GM23338 (cell line): ENCODE measurements at regions not wholly inside any gene's neighbourhood (a gene's known extent, or its start where the extent isn't known, plus 50 kb on each side); places are given as distances from the start of the nearest gene placed in this dataset.

Source experiments
- ATAC-seq: fragments of 200-7000 bp; cut with Tn5 transposase; 3 replicates; pipeline ENCODE4 v1.9.1; 2020
- DNase-seq: peaks from one replicate; pipeline ENCODE4 v3.0.0-alpha.2; 2015; ENCODE audit warnings: low spot score
- H2AFZ ChIP-seq: fragments of 200-600 bp; sonication (generic); 2 replicates; pipeline ENCODE4 v1.8.0; 2016; ENCODE audit warnings: antibody characterized with exemption, mild to moderate bottlenecking, moderate library complexity
- H3F3A ChIP-seq: fragments of 200-600 bp; sonication (generic); replicated peaks from 2 replicates; pipeline ENCODE4 v1.8.0; 2017; ENCODE audit warnings: antibody characterized with exemption, mixed run types, low read depth
- H3K27ac ChIP-seq: fragments of 200-600 bp; sonication (generic); 2 replicates; pipeline ENCODE4 v1.6.1; 2016; ENCODE audit warnings: low read depth
- H3K27me3 ChIP-seq: fragments of 200-600 bp; sonication (generic); 2 replicates; pipeline ENCODE4 v1.8.0; 2016; ENCODE audit warnings: mild to moderate bottlenecking, mixed run types, moderate library complexity; ENCODE audit not compliant: insufficient read depth
- H3K36me3 ChIP-seq: fragments of 200-600 bp; sonication (generic); 2 replicates; pipeline ENCODE4 v1.8.0; 2016; ENCODE audit warnings: mild to moderate bottlenecking; ENCODE audit not compliant: insufficient read depth
- H3K4me1 ChIP-seq: fragments of 200-600 bp; sonication (generic); 2 replicates; pipeline ENCODE4 v1.8.0; 2016; ENCODE audit warnings: mild to moderate bottlenecking, moderate library complexity; ENCODE audit not compliant: insufficient read depth
- H3K4me2 ChIP-seq: fragments of 200-600 bp; sonication (generic); 2 replicates; pipeline ENCODE4 v1.7.1; 2017; ENCODE audit warnings: mixed run types
- H3K4me3 ChIP-seq: fragments of 200-600 bp; sonication (generic); 2 replicates; pipeline ENCODE4 v1.6.1; 2016; ENCODE audit warnings: mixed run types
- H3K79me2 ChIP-seq: fragments of 200-600 bp; sonication (generic); replicated peaks from 2 replicates; pipeline ENCODE4 v1.8.0; 2017; ENCODE audit warnings: mild to moderate bottlenecking; ENCODE audit not compliant: insufficient read depth
- H3K9me2 ChIP-seq: fragments of 200-600 bp; sonication (generic); 2 replicates; pipeline ENCODE4 v1.8.0; 2017; ENCODE audit not compliant: insufficient read depth
- H4K20me1 ChIP-seq: fragments of 200-600 bp; sonication (generic); replicated peaks from 2 replicates; pipeline ENCODE4 v1.8.0; 2017; ENCODE audit warnings: mild to moderate bottlenecking; ENCODE audit not compliant: insufficient read depth
- H3K27ac Mint-ChIP-seq: 2 replicates; pipeline ENCODE4 v1.8.0; 2020; ENCODE audit warnings: inconsistent platforms, mild to moderate bottlenecking, moderate library complexity, mixed read lengths
- H3K27me3 Mint-ChIP-seq: 3 replicates; pipeline ENCODE4 v1.8.0; 2022; ENCODE audit warnings: low read depth, mild to moderate bottlenecking, moderate library complexity, mixed read lengths, inconsistent platforms; ENCODE audit not compliant: insufficient read depth, poor library complexity
- H3K36me3 Mint-ChIP-seq: 3 replicates; pipeline ENCODE4 v1.8.0; 2021; ENCODE audit warnings: low read depth, mild to moderate bottlenecking, inconsistent platforms, moderate library complexity, mixed read lengths
- H3K4me1 Mint-ChIP-seq: 3 replicates; pipeline ENCODE4 v1.8.0; 2020; ENCODE audit warnings: mild to moderate bottlenecking, inconsistent platforms, mixed read lengths
- H3K4me3 Mint-ChIP-seq: 3 replicates; pipeline ENCODE4 v1.8.0; 2021; ENCODE audit warnings: moderate library complexity, mild to moderate bottlenecking, inconsistent platforms, mixed read lengths
- H3K9me3 Mint-ChIP-seq: 3 replicates; pipeline ENCODE4 v1.8.0; 2020; ENCODE audit warnings: moderate library complexity, mild to moderate bottlenecking, inconsistent platforms, mixed read lengths
- CREB1 ChIP-seq: fragments of 250-450 bp; sonication (Bioruptor Pico); IDR thresholded peaks from 2 replicates; pipeline ENCODE4 v1.5.0; 2020; ENCODE audit warnings: low read depth, mild to moderate bottlenecking, moderate library complexity
- ETS1 ChIP-seq: IDR thresholded peaks from 2 replicates; pipeline ENCODE4 v1.6.1; 2016; ENCODE audit warnings: antibody characterized with exemption
- EZH2 ChIP-seq: fragments of 200-600 bp; sonication (generic); IDR thresholded peaks from one replicate; pipeline ENCODE4 v1.8.0; 2017; ENCODE audit warnings: antibody characterized with exemption, mild to moderate bottlenecking, low read depth; ENCODE audit not compliant: unreplicated experiment
- EZH2phosphoT487 ChIP-seq: fragments of 200-600 bp; sonication (generic); IDR thresholded peaks from one replicate; pipeline ENCODE4 v1.8.1; 2018; ENCODE audit warnings: antibody characterized with exemption; ENCODE audit not compliant: unreplicated experiment
- JUNB ChIP-seq: IDR thresholded peaks from one replicate; pipeline ENCODE4 v1.6.1; 2016; ENCODE audit warnings: antibody characterized with exemption; ENCODE audit not compliant: unreplicated experiment
- NANOG ChIP-seq: IDR thresholded peaks from 2 replicates; pipeline ENCODE4 v1.6.1; 2016; ENCODE audit warnings: antibody characterized with exemption, borderline replicate concordance
- POLR2AphosphoS5 ChIP-seq: IDR thresholded peaks from 2 replicates; pipeline ENCODE4 v1.6.1; 2016; ENCODE audit warnings: antibody characterized with exemption, low read depth
- REST ChIP-seq: IDR thresholded peaks from one replicate; pipeline ENCODE4 v1.6.1; 2018; ENCODE audit warnings: antibody characterized with exemption; ENCODE audit not compliant: unreplicated experiment
- STAT1 ChIP-seq: IDR thresholded peaks from one replicate; pipeline ENCODE4 v1.6.1; 2016; ENCODE audit warnings: antibody characterized with exemption; ENCODE audit not compliant: unreplicated experiment
- ZNF114 ChIP-seq: fragments of 250-450 bp; sonication (Bioruptor Pico); IDR thresholded peaks from 2 replicates; pipeline ENCODE4 v1.5.0; 2020; ENCODE audit warnings: mild to moderate bottlenecking, moderate library complexity
- ZNF331 ChIP-seq: fragments of 250-450 bp; sonication (Bioruptor Pico); IDR thresholded peaks from 2 replicates; pipeline ENCODE4 v1.5.0; 2020; ENCODE audit warnings: low read depth, mild to moderate bottlenecking, moderate library complexity
- ZNF462 ChIP-seq: fragments of 250-450 bp; sonication (Bioruptor Pico); IDR thresholded peaks from 2 replicates; pipeline ENCODE4 v1.5.0; 2020; ENCODE audit warnings: mild to moderate bottlenecking, moderate library complexity

GRCh38 chr12:84605983-84606382 lies 306.6 kb downstream of the SLC6A15 start:
- Histone ChIP-seq H3K36me3 (no peaks in the 10 kb centered on the region), H2AFZ (0 out of 2 replicates have a peak overlapping the region, but pooled peaks have one; percentile 77), H3F3A (no peaks in the 10 kb centered on the region), H3K27ac (no peak overlapping the region), H3K79me2 (no peaks in the 10 kb centered on the region), H3K27me3 (no peaks in the 10 kb centered on the region), H3K4me3 (no peak overlapping the region), H3K9me2 (no peaks in the 10 kb centered on the region), H4K20me1 (no peaks in the 10 kb centered on the region), H3K4me1 (peaks cover 6% of the 10 kb centered on the region; the same call in 1 of the 2 replicates), H3K4me2 (no peak overlapping the region)
- no peak for TF ChIP-seq CREB1 (CRISPR knock-in tag)
- Mint-ChIP-seq H3K27ac (0 out of 2 replicates have a peak overlapping the region, but pooled peaks have one; percentile 7), H3K4me1 (peaks cover 11% of the 10 kb centered on the region; the same call in 2 of the 3 replicates), H3K9me3 (no peaks in the 10 kb centered on the region), H3K4me3 (no peak overlapping the region), H3K27me3 (no peaks in the 10 kb centered on the region), H3K36me3 (no peaks in the 10 kb centered on the region)
- ATAC-seq (peak; percentile 68), DNase-seq (peak; percentile 13)

GRCh38 chr12:84604551-84604950 lies 308.0 kb downstream of the SLC6A15 start:
- Histone ChIP-seq H2AFZ (no peak overlapping the region), H3F3A (no peaks in the 10 kb centered on the region), H3K4me2 (no peak overlapping the region), H3K79me2 (no peaks in the 10 kb centered on the region), H3K4me1 (peaks cover 9% of the 10 kb centered on the region; the same call in 1 of the 2 replicates), H4K20me1 (no peaks in the 10 kb centered on the region), H3K9me2 (no peaks in the 10 kb centered on the region), H3K36me3 (no peaks in the 10 kb centered on the region), H3K27ac (no peak overlapping the region), H3K4me3 (no peak overlapping the region), H3K27me3 (no peaks in the 10 kb centered on the region)
- Mint-ChIP-seq H3K4me3 (no peak overlapping the region), H3K27me3 (no peaks in the 10 kb centered on the region), H3K36me3 (no peaks in the 10 kb centered on the region), H3K4me1 (peaks cover 13% of the 10 kb centered on the region), H3K27ac (no peak overlapping the region), H3K9me3 (no peaks in the 10 kb centered on the region)
- DNase-seq (no peak), ATAC-seq (no peak)
- TF ChIP-seq ETS1 (no peak), ZNF331 (CRISPR knock-in tag) (no peak), POLR2AphosphoS5 (no peak), EZH2 (no peak), ZNF114 (no peak), REST (no peak), NANOG (no peak), ZNF462 (CRISPR knock-in tag) (no peak), JUNB (no peak), EZH2phosphoT487 (no peak), STAT1 (no peak)
